H9 (cell line): ENCODE measurements at regions not wholly inside any gene's neighbourhood (a gene's known extent, or its start where the extent isn't known, plus 50 kb on each side); places are given as distances from the start of the nearest gene placed in this dataset.

Experiments used
- DNase-seq: peaks from one replicate; pipeline ENCODE4 v3.0.0-alpha.2; 2017
- H2AFZ ChIP-seq: one replicate; pipeline ENCODE4 v1.6.1; 2013; ENCODE audit warnings: mild to moderate bottlenecking, low read length, control low read depth, moderate library complexity
- H2AK5ac ChIP-seq: 2 replicates; pipeline ENCODE4 v1.6.1; 2013; ENCODE audit warnings: low read length, control low read depth, mixed read lengths; ENCODE audit not compliant: insufficient read length
- H2BK120ac ChIP-seq: one replicate; pipeline ENCODE4 v1.6.1; 2013; ENCODE audit warnings: low read depth, mild to moderate bottlenecking, low read length, control low read depth, inconsistent platforms; ENCODE audit not compliant: poor library complexity, severe bottlenecking
- H2BK12ac ChIP-seq: 2 replicates; pipeline ENCODE4 v1.6.1; 2013; ENCODE audit warnings: low read length, control low read depth, mixed read lengths, low read depth; ENCODE audit not compliant: insufficient read length
- H2BK15ac ChIP-seq: 2 replicates; pipeline ENCODE4 v1.6.1; 2013; ENCODE audit warnings: low read depth, low read length, control low read depth
- H2BK20ac ChIP-seq: one replicate; pipeline ENCODE4 v1.6.1; 2013; ENCODE audit warnings: low read depth, mild to moderate bottlenecking, low read length, control low read depth, inconsistent platforms; ENCODE audit not compliant: poor library complexity, severe bottlenecking
- H2BK5ac ChIP-seq: 2 replicates; pipeline ENCODE4 v1.6.1; 2013; ENCODE audit warnings: low read length, control low read depth, mixed read lengths; ENCODE audit not compliant: insufficient read length
- H3K14ac ChIP-seq: 2 replicates; pipeline ENCODE4 v1.6.1; 2013; ENCODE audit warnings: low read length, control low read depth; ENCODE audit not compliant: insufficient read depth
- H3K18ac ChIP-seq: 2 replicates; pipeline ENCODE4 v1.6.1; 2013; ENCODE audit warnings: low read depth, mild to moderate bottlenecking, mixed read lengths, low read length, control low read depth; ENCODE audit not compliant: insufficient read length
- H3K23ac ChIP-seq: 2 replicates; pipeline ENCODE4 v1.6.1; 2013; ENCODE audit warnings: low read length, control low read depth, mixed read lengths, low read depth; ENCODE audit not compliant: insufficient read length
- H3K23me2 ChIP-seq: 2 replicates; pipeline ENCODE4 v1.6.1; 2013; ENCODE audit warnings: low read depth, mild to moderate bottlenecking, mixed read lengths, low read length, control low read depth; ENCODE audit not compliant: insufficient read length, poor library complexity, severe bottlenecking
- H3K27ac ChIP-seq: 2 replicates; pipeline ENCODE4 v1.5.1; 2013; ENCODE audit warnings: low read length, control low read depth, mixed read lengths, low read depth; ENCODE audit not compliant: insufficient read length
- H3K27me3 ChIP-seq: 2 replicates; pipeline ENCODE4 v1.6.1; 2013; ENCODE audit warnings: low read length, control low read depth, inconsistent platforms; ENCODE audit not compliant: insufficient read depth
- H3K4ac ChIP-seq: 2 replicates; pipeline ENCODE4 v1.6.1; 2013; ENCODE audit warnings: low read depth, mild to moderate bottlenecking, control low read depth, inconsistent platforms, low read length, moderate library complexity
- H3K4me1 ChIP-seq: 2 replicates; pipeline ENCODE4 v1.6.1; 2013; ENCODE audit warnings: low read length, control low read depth, inconsistent platforms; ENCODE audit not compliant: insufficient read depth
- H3K4me2 ChIP-seq: 2 replicates; pipeline ENCODE4 v1.6.1; 2013; ENCODE audit warnings: low read length, control low read depth, mixed read lengths; ENCODE audit not compliant: insufficient read length, insufficient read depth
- H3K56ac ChIP-seq: 2 replicates; pipeline ENCODE4 v1.6.1; 2013; ENCODE audit warnings: low read depth, mild to moderate bottlenecking, mixed read lengths, low read length, control low read depth; ENCODE audit not compliant: insufficient read length
- H3K79me1 ChIP-seq: 2 replicates; pipeline ENCODE4 v1.6.1; 2013; ENCODE audit warnings: low read depth, mild to moderate bottlenecking, moderate library complexity, low read length, control low read depth, inconsistent platforms; ENCODE audit not compliant: insufficient read depth, poor library complexity, severe bottlenecking
- H3K79me2 ChIP-seq: 2 replicates; pipeline ENCODE4 v1.6.1; 2013; ENCODE audit warnings: low read length, control low read depth, inconsistent platforms; ENCODE audit not compliant: insufficient read depth
- H3K9ac ChIP-seq: 2 replicates; pipeline ENCODE4 v1.6.1; 2013; ENCODE audit warnings: low read length, control low read depth, mixed read lengths; ENCODE audit not compliant: insufficient read length; ENCODE audit errors: extremely low read depth
- H3K9me3 ChIP-seq: one replicate; pipeline ENCODE4 v1.6.1; 2013; ENCODE audit warnings: low read depth, low read length, inconsistent platforms; ENCODE audit not compliant: control insufficient read depth
- H3T11ph ChIP-seq: one replicate; pipeline ENCODE4 v1.6.1; 2013; ENCODE audit warnings: mild to moderate bottlenecking, low read length, control low read depth, inconsistent platforms
- H4K20me1 ChIP-seq: one replicate; pipeline ENCODE4 v1.6.1; 2013; ENCODE audit not compliant: control insufficient read depth, insufficient read length, insufficient read depth
- H4K5ac ChIP-seq: 2 replicates; pipeline ENCODE4 v1.6.1; 2013; ENCODE audit warnings: low read depth, mild to moderate bottlenecking, mixed read lengths, low read length, control low read depth; ENCODE audit not compliant: insufficient read length
- H4K8ac ChIP-seq: replicated peaks from 2 replicates; pipeline ENCODE4 v1.6.1; 2013; ENCODE audit warnings: low read length, control low read depth, mixed read lengths, low read depth; ENCODE audit not compliant: insufficient read length
- H4K91ac ChIP-seq: 2 replicates; pipeline ENCODE4 v1.6.1; 2013; ENCODE audit warnings: low read depth, mild to moderate bottlenecking, moderate library complexity, mixed read lengths, low read length, control low read depth; ENCODE audit not compliant: insufficient read length
- H3K27ac Mint-ChIP-seq, 3 experiments: 2 replicates in 2 of 3; 3 replicates in 1 of 3; pipeline ENCODE4 v1.8.0; 2020 to 2021; ENCODE audit warnings: mixed read lengths in 3 of 3, mild to moderate bottlenecking in 1 of 3, moderate library complexity in 1 of 3
- H3K27me3 Mint-ChIP-seq: 2 replicates; pipeline ENCODE4 v1.8.0; 2021; ENCODE audit warnings: low read depth, mild to moderate bottlenecking, moderate library complexity, mixed read lengths
- H3K36me3 Mint-ChIP-seq, 3 experiments: 2 replicates in 2 of 3; 3 replicates in 1 of 3; pipeline ENCODE4 v1.8.0; 2020 to 2021; ENCODE audit warnings: low read depth in 3 of 3, mixed read lengths in 3 of 3; ENCODE audit not compliant: insufficient read depth in 1 of 3
- H3K4me1 Mint-ChIP-seq, 2 experiments: 2 replicates each; pipeline ENCODE4 v1.8.0; 2020; ENCODE audit warnings: mixed read lengths in 2 of 2
- H3K4me3 Mint-ChIP-seq, 2 experiments: 2 replicates in 1 of 2; 3 replicates in 1 of 2; pipeline ENCODE4 v1.8.0; 2020 to 2021; ENCODE audit warnings: mild to moderate bottlenecking in 2 of 2, mixed read lengths in 2 of 2, moderate library complexity in 1 of 2
- H3K9me3 Mint-ChIP-seq, 2 experiments: 2 replicates in 1 of 2; 3 replicates in 1 of 2; pipeline ENCODE4 v1.8.0; 2020; ENCODE audit warnings: mild to moderate bottlenecking in 2 of 2, mixed read lengths in 2 of 2, moderate library complexity in 1 of 2
- WGBS: extraction: QIAGEN DNeasy Blood & Tissue Kit; methylation state at CpG from one replicate; pipeline ENCODE4 v1.1.7; 2013; ENCODE audit warnings: missing lambda C conversion rate, low lambda C conversion rate, mixed read lengths; ENCODE audit not compliant: insufficient read length; ENCODE audit errors: extremely low coverage; 5-methylcytosine and 5-hydroxymethylcytosine counted together
- TF ChIP-seq, protein P1 (sequence below): fragments of 200-600 bp; sonication (generic); conservative IDR thresholded peaks from 3 replicates; pipeline ENCODE4 v1.8.0; 2021; ENCODE audit warnings: antibody characterized with exemption, mild to moderate bottlenecking

GRCh38 chr21:19489930-19490329 is 1086.3 kb upstream of the TMPRSS15 start:
- no peaks in the 10 kb centered on the region for H3K79me2 ChIP-seq
- no peaks in the 10 kb centered on the region for H3K23me2 ChIP-seq
- H2AK5ac ChIP-seq = no peak overlapping the region
- no peak overlapping the region for H3K4ac ChIP-seq
- no CpG with 5 or more reads among the region's 3 CpGs for WGBS
- H3K14ac ChIP-seq = no peak overlapping the region
- H3K4me1 ChIP-seq = no peaks in the 10 kb centered on the region; the same call in 1 of the 2 replicates
- no peak overlapping the region for H3T11ph ChIP-seq
- no peak overlapping the region for H3K4me3 Mint-ChIP-seq
- H4K91ac ChIP-seq = no peak overlapping the region
- H3K27me3 ChIP-seq = no peaks in the 10 kb centered on the region
- no peak overlapping the region for H3K18ac ChIP-seq
- no peak overlapping the region for H4K8ac ChIP-seq
- H4K5ac ChIP-seq = no peak overlapping the region
- TF ChIP-seq, protein P1, sequence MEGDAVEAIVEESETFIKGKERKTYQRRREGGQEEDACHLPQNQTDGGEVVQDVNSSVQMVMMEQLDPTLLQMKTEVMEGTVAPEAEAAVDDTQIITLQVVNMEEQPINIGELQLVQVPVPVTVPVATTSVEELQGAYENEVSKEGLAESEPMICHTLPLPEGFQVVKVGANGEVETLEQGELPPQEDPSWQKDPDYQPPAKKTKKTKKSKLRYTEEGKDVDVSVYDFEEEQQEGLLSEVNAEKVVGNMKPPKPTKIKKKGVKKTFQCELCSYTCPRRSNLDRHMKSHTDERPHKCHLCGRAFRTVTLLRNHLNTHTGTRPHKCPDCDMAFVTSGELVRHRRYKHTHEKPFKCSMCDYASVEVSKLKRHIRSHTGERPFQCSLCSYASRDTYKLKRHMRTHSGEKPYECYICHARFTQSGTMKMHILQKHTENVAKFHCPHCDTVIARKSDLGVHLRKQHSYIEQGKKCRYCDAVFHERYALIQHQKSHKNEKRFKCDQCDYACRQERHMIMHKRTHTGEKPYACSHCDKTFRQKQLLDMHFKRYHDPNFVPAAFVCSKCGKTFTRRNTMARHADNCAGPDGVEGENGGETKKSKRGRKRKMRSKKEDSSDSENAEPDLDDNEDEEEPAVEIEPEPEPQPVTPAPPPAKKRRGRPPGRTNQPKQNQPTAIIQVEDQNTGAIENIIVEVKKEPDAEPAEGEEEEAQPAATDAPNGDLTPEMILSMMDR = no peak
- peaks cover 0 to 5% of the 10 kb centered on the region in 2 experiments; a peak in 3 of 5 replicates for H3K9me3 Mint-ChIP-seq
- no peaks in the 10 kb centered on the region for H4K20me1 ChIP-seq
- peaks cover 6 to 12% of the 10 kb centered on the region in 2 experiments for H3K4me1 Mint-ChIP-seq
- no peak overlapping the region for H3K23ac ChIP-seq
- H2BK20ac ChIP-seq = no peak overlapping the region
- no peak overlapping the region for H3K27ac Mint-ChIP-seq
- no peak overlapping the region for H3K27ac ChIP-seq
- no peak for DNase-seq
- no peak overlapping the region for H2BK12ac ChIP-seq
- no peak overlapping the region for H3K9ac ChIP-seq
- no peaks in the 10 kb centered on the region for H3K9me3 ChIP-seq
- H3K56ac ChIP-seq = no peak overlapping the region
- no peak overlapping the region for H2BK15ac ChIP-seq
- H3K79me1 ChIP-seq = no peaks in the 10 kb centered on the region
- no peak overlapping the region for H2AFZ ChIP-seq
- no peaks in the 10 kb centered on the region for H3K27me3 Mint-ChIP-seq
- H3K4me2 ChIP-seq = no peak overlapping the region
- peaks cover 0 to 9% (median 0%) of the 10 kb centered on the region in 3 experiments; a peak in 2 of 7 replicates for H3K36me3 Mint-ChIP-seq
- no peak overlapping the region for H2BK5ac ChIP-seq
- H2BK120ac ChIP-seq = no peak overlapping the region
